Activated effector memory CD4-positive, alpha-beta T cell treated with Interleukin-2 at 50 U/mL for 16 hours (primary cell): ENCODE measurements at regions not wholly inside any gene's neighbourhood (a gene's known extent, or its start where the extent isn't known, plus 50 kb on each side); places are given as distances from the start of the nearest gene placed in this dataset.

Source experiments
- DNase-seq: peaks from one replicate; pipeline ENCODE4 v3.0.0-alpha.2; 2020

GRCh38 chr3:72185549-72186399 lies 400.8 kb upstream of the PROK2 start:
- no peak for DNase-seq

- no peak for DNase-seq
Observed at GRCh38 chr3:72183489-72183888, 398.5 kb upstream of the PROK2 start.

GRCh38 chr3:72182206-72182605 lies 397.3 kb upstream of the PROK2 start:
- DNase-seq: no peak

- no peak for DNase-seq
Observed at GRCh38 chr3:72181251-72181650, 396.3 kb upstream of the PROK2 start.

GRCh38 chr3:72180405-72180804 lies 395.5 kb upstream of the PROK2 start:
- DNase-seq: no peak

- DNase-seq: no peak
Observed at GRCh38 chr3:72179107-72179464, 394.1 kb upstream of the PROK2 start.

- DNase-seq: no peak
Observed at GRCh38 chr3:72178463-72179106, 393.6 kb upstream of the PROK2 start.

- DNase-seq: no peak
Observed at GRCh38 chr3:72177075-72178050, 392.4 kb upstream of the PROK2 start.

GRCh38 chr3:72176537-72177041 lies 391.6 kb upstream of the PROK2 start:
- DNase-seq: no peak

GRCh38 chr3:72175296-72175858 lies 390.4 kb upstream of the PROK2 start:
- DNase-seq: no peak

- DNase-seq: no peak
Observed at GRCh38 chr3:72174890-72175289, 389.9 kb upstream of the PROK2 start.

GRCh38 chr3:72174040-72174439 lies 389.1 kb upstream of the PROK2 start:
- no peak for DNase-seq

GRCh38 chr3:72171946-72172345 lies 387.0 kb upstream of the PROK2 start:
- no peak for DNase-seq

- no peak for DNase-seq
Observed at GRCh38 chr3:72171463-72171881, 386.5 kb upstream of the PROK2 start.

GRCh38 chr3:72169561-72170472 lies 384.9 kb upstream of the PROK2 start:
- DNase-seq: no peak

GRCh38 chr3:72169120-72169519 lies 384.2 kb upstream of the PROK2 start:
- no peak for DNase-seq

- DNase-seq: no peak
Observed at GRCh38 chr3:72165808-72166207, 380.9 kb upstream of the PROK2 start.

- no peak for DNase-seq
Observed at GRCh38 chr3:72165317-72165716, 380.4 kb upstream of the PROK2 start.

GRCh38 chr3:72164635-72164978 lies 379.7 kb upstream of the PROK2 start:
- DNase-seq: no peak

- no peak for DNase-seq
Observed at GRCh38 chr3:72163809-72164634, 379.1 kb upstream of the PROK2 start.

GRCh38 chr3:72162649-72163184 lies 377.8 kb upstream of the PROK2 start:
- no peak for DNase-seq
